HEK293 (cell line): ENCODE measurements at regions not wholly inside any gene's neighbourhood (a gene's known extent, or its start where the extent isn't known, plus 50 kb on each side); places are given as distances from the start of the nearest gene placed in this dataset.

Experiments used
- CTCF ChIA-PET: fragments of 350-600 bp; formaldehyde crosslinking; extraction: SDS; loops from one replicate; lab custom pipeline; 2021; ENCODE audit warnings: antibody characterized with exemption; lab: Yijun Ruan, JAX
- POLR2A ChIA-PET: fragments of 300-600 bp; formaldehyde crosslinking; extraction: SDS; loops from one replicate; lab custom pipeline; 2020; ENCODE audit warnings: antibody characterized with exemption, inconsistent platforms; lab: Yijun Ruan, JAX
- H3K27ac ChIP-seq: fragments of 200-500 bp; sonication (Bioruptor generic); 2 replicates; pipeline ENCODE4 v1.5.1; 2014; ENCODE audit warnings: low read depth, low read length, control low read depth, inconsistent platforms; ENCODE audit errors: extremely low read depth
- H3K36me3 ChIP-seq, 2 experiments: fragments of 200-500 bp in 1 of 2; sonication (Bioruptor generic) in 1 of 2; 1 replicate in 1 of 2; 2 replicates in 1 of 2; pipeline ENCODE4 v1.5.1; 2014 to 2017; ENCODE audit warnings: inconsistent platforms in 2 of 2, low read length in 2 of 2; ENCODE audit not compliant: control insufficient read depth in 2 of 2, insufficient read depth in 1 of 2
- H3K4me1 ChIP-seq: fragments of 200-500 bp; sonication (Bioruptor generic); 2 replicates; pipeline ENCODE4 v1.5.1; 2014; ENCODE audit warnings: mild to moderate bottlenecking, low read length, inconsistent platforms; ENCODE audit not compliant: control insufficient read depth, insufficient read depth
- H3K4me3 ChIP-seq: 2 replicates; pipeline ENCODE4 v1.5.1; 2011; ENCODE audit warnings: low read depth, mild to moderate bottlenecking, control low read depth, low read length, moderate library complexity
- H3K9me3 ChIP-seq: fragments of 200-500 bp; sonication (Bioruptor generic); 2 replicates; pipeline ENCODE4 v1.5.1; 2014; ENCODE audit warnings: low read depth, low read length, inconsistent platforms; ENCODE audit not compliant: control insufficient read depth, insufficient read depth
- EGR2 ChIP-seq: fragments of 450-650 bp; formaldehyde crosslinking; IDR thresholded peaks from 2 replicates; pipeline ENCODE4 v1.5.1; 2016; ENCODE audit warnings: low read depth, missing biosample characterization, missing genetic modification characterization
- FEZF1 ChIP-seq: fragments of 450-650 bp; formaldehyde crosslinking; IDR thresholded peaks from 2 replicates; pipeline ENCODE4 v1.5.1; 2016; ENCODE audit warnings: missing biosample characterization, missing genetic modification characterization
- HIC1 ChIP-seq: fragments of 450-650 bp; formaldehyde crosslinking; IDR thresholded peaks from 2 replicates; pipeline ENCODE4 v1.5.1; 2016; ENCODE audit warnings: missing biosample characterization, missing genetic modification characterization
- HOXA7 ChIP-seq: sonication (generic); formaldehyde crosslinking; IDR thresholded peaks from 2 replicates; pipeline ENCODE4 v1.8.1; 2022; ENCODE audit warnings: missing genetic modification reagents, borderline replicate concordance
- PRDM1 ChIP-seq: fragments of 450-650 bp; formaldehyde crosslinking; IDR thresholded peaks from 2 replicates; pipeline ENCODE4; 2016; ENCODE audit warnings: missing biosample characterization, missing genetic modification characterization
- SP2 ChIP-seq: fragments of 450-650 bp; formaldehyde crosslinking; IDR thresholded peaks from 2 replicates; pipeline ENCODE4 v1.5.1; 2016; ENCODE audit warnings: missing biosample characterization, missing genetic modification characterization
- ZFP3 ChIP-seq: fragments of 450-650 bp; formaldehyde crosslinking; IDR thresholded peaks from 2 replicates; pipeline ENCODE4 v1.5.1; 2016; ENCODE audit warnings: low read depth, missing biosample characterization, missing genetic modification characterization
- ZIC2 ChIP-seq: fragments of 450-650 bp; formaldehyde crosslinking; IDR thresholded peaks from 2 replicates; pipeline ENCODE4 v1.5.1; 2016; ENCODE audit warnings: missing biosample characterization, missing genetic modification characterization
- ZNF214 ChIP-seq: fragments of 450-650 bp; formaldehyde crosslinking; IDR thresholded peaks from 2 replicates; pipeline ENCODE4 v1.5.1; 2017; ENCODE audit warnings: missing biosample characterization, mild to moderate bottlenecking, missing genetic modification characterization, borderline replicate concordance
- ZNF23 ChIP-seq: fragments of 450-650 bp; formaldehyde crosslinking; IDR thresholded peaks from 2 replicates; pipeline ENCODE4 v1.5.1; 2016; ENCODE audit warnings: missing biosample characterization, missing genetic modification characterization, borderline replicate concordance
- ZNF248 ChIP-seq: fragments of 450-650 bp; formaldehyde crosslinking; IDR thresholded peaks from 2 replicates; pipeline ENCODE4 v1.5.1; 2017; ENCODE audit warnings: missing biosample characterization, missing genetic modification characterization
- ZNF266 ChIP-seq: fragments of 450-650 bp; formaldehyde crosslinking; IDR thresholded peaks from 2 replicates; pipeline ENCODE4 v1.5.1; 2016; ENCODE audit warnings: missing biosample characterization, missing genetic modification characterization, low read depth
- ZNF292 ChIP-seq: fragments of 450-650 bp; formaldehyde crosslinking; IDR thresholded peaks from 2 replicates; pipeline ENCODE4 v1.5.1; 2016; ENCODE audit warnings: low read depth, missing biosample characterization, missing genetic modification characterization, borderline replicate concordance
- ZNF302 ChIP-seq: fragments of 450-650 bp; formaldehyde crosslinking; IDR thresholded peaks from 2 replicates; pipeline ENCODE4 v1.5.1; 2016; ENCODE audit warnings: missing biosample characterization, missing genetic modification characterization, low read depth
- ZNF335 ChIP-seq: fragments of 450-650 bp; formaldehyde crosslinking; conservative IDR thresholded peaks from 2 replicates; pipeline ENCODE4 v1.5.1; 2016; ENCODE audit warnings: missing biosample characterization, missing genetic modification characterization
- ZNF423 ChIP-seq: fragments of 450-650 bp; formaldehyde crosslinking; IDR thresholded peaks from 2 replicates; pipeline ENCODE4 v1.5.1; 2016; ENCODE audit warnings: missing biosample characterization, missing genetic modification characterization
- ZNF514 ChIP-seq: fragments of 450-650 bp; formaldehyde crosslinking; IDR thresholded peaks from 2 replicates; pipeline ENCODE4 v1.5.1; 2016; ENCODE audit warnings: missing biosample characterization, missing genetic modification characterization
- ZNF544 ChIP-seq: fragments of 450-650 bp; formaldehyde crosslinking; IDR thresholded peaks from 2 replicates; pipeline ENCODE4 v1.5.0; 2017; ENCODE audit warnings: missing biosample characterization, missing genetic modification characterization
- ZNF658 ChIP-seq: fragments of 450-650 bp; formaldehyde crosslinking; IDR thresholded peaks from 2 replicates; pipeline ENCODE4; 2016; ENCODE audit warnings: missing biosample characterization, missing genetic modification characterization
- ZNF747 ChIP-seq: fragments of 450-650 bp; formaldehyde crosslinking; IDR thresholded peaks from 2 replicates; pipeline ENCODE4 v1.5.1; 2016; ENCODE audit warnings: missing biosample characterization, missing genetic modification characterization
- ZNF76 ChIP-seq: fragments of 450-650 bp; formaldehyde crosslinking; IDR thresholded peaks from 2 replicates; pipeline ENCODE4; 2016; ENCODE audit warnings: low read depth, missing biosample characterization, missing genetic modification characterization, borderline replicate concordance
- ZNF776 ChIP-seq: fragments of 450-650 bp; formaldehyde crosslinking; IDR thresholded peaks from 2 replicates; pipeline ENCODE4 v1.5.0; 2017; ENCODE audit warnings: missing biosample characterization, missing genetic modification characterization, borderline replicate concordance
- ZNF830 ChIP-seq: fragments of 450-650 bp; IDR thresholded peaks from 2 replicates; pipeline ENCODE4 v1.5.0; 2018; ENCODE audit warnings: missing biosample characterization, missing genetic modification characterization, low read depth, mild to moderate bottlenecking, moderate library complexity
- ZSCAN18 ChIP-seq: fragments of 450-650 bp; formaldehyde crosslinking; IDR thresholded peaks from 2 replicates; pipeline ENCODE4 v1.5.1; 2016; ENCODE audit warnings: missing biosample characterization, missing genetic modification characterization
- TF ChIP-seq, protein P1 (sequence below): fragments of 450-650 bp; formaldehyde crosslinking; IDR thresholded peaks from 2 replicates; pipeline ENCODE4 v1.5.1; 2017; ENCODE audit warnings: missing biosample characterization, missing genetic modification characterization
- TF ChIP-seq, protein P2 (sequence below): fragments of 450-650 bp; formaldehyde crosslinking; IDR thresholded peaks from 2 replicates; pipeline ENCODE4; 2016; ENCODE audit warnings: missing biosample characterization, missing genetic modification characterization
- TF ChIP-seq, protein P3 (sequence below): fragments of 450-650 bp; formaldehyde crosslinking; IDR thresholded peaks from 2 replicates; pipeline ENCODE4 v1.5.1; 2017; ENCODE audit warnings: missing biosample characterization, missing genetic modification characterization

DNA sequence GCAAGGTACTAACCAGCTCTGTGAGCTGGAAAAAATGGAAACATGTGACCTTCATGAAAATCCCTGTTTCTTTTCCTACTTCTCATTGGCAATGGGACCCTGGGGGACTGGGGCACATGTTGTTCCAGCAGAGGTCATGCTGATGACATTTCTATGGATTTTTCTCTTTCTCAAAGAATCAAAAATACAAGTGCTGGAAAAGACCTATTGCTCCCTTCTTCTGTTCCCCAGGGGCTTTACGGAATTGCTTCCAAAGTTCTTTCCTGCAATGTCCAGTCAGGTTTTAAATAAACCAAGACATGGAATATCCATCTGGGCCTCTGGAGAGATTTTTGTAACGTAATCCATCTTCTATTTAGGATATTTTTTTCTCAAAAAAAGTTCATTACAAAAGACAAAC, 1006.1 kb upstream of the CELF4 start (continued):
- TF ChIP-seq, protein P1, sequence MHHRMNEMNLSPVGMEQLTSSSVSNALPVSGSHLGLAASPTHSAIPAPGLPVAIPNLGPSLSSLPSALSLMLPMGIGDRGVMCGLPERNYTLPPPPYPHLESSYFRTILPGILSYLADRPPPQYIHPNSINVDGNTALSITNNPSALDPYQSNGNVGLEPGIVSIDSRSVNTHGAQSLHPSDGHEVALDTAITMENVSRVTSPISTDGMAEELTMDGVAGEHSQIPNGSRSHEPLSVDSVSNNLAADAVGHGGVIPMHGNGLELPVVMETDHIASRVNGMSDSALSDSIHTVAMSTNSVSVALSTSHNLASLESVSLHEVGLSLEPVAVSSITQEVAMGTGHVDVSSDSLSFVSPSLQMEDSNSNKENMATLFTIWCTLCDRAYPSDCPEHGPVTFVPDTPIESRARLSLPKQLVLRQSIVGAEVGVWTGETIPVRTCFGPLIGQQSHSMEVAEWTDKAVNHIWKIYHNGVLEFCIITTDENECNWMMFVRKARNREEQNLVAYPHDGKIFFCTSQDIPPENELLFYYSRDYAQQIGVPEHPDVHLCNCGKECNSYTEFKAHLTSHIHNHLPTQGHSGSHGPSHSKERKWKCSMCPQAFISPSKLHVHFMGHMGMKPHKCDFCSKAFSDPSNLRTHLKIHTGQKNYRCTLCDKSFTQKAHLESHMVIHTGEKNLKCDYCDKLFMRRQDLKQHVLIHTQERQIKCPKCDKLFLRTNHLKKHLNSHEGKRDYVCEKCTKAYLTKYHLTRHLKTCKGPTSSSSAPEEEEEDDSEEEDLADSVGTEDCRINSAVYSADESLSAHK, result no peak
- TF ChIP-seq, protein P2, sequence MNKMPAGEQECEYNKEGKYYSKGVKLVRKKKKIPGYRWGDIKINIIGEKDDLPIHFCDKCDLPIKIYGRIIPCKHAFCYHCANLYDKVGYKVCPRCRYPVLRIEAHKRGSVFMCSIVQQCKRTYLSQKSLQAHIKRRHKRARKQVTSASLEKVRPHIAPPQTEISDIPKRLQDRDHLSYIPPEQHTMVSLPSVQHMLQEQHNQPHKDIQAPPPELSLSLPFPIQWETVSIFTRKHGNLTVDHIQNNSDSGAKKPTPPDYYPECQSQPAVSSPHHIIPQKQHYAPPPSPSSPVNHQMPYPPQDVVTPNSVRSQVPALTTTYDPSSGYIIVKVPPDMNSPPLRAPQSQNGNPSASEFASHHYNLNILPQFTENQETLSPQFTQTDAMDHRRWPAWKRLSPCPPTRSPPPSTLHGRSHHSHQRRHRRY, result no peak
- TF ChIP-seq ZNF302 (tag by site-specific recombination), result no peak
- TF ChIP-seq ZNF514, result no peak
- no peak for TF ChIP-seq SP2
- TF ChIP-seq FEZF1 (tag by site-specific recombination), result no peak
- no peak for TF ChIP-seq HOXA7 (CRISPR knock-in tag)
- TF ChIP-seq ZNF214 (tag by site-specific recombination), result no peak
- no peak for TF ChIP-seq ZIC2 (tag by site-specific recombination)

DNA sequence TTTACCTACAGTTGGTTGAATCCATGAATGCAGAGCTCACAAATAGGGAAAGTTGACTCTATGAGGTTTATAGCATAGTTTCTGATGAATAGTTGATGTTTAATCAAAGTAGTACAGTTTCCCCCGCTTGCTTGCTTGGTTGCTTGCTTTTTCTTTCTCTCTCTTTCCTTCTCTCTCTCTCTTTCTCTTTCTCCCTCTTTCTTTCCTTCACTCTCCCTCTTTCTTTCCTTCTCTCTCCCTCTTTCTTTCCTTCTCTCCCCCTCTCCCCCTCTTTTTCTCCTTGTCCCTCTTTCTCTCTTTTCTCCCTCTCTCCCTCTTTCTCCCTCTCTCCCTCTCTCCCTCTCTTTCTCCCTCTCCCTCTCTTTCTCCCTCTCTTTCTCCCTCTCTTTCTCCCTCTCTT, 999.9 kb upstream of the CELF4 start:
- no peak overlapping the region for H3K27ac ChIP-seq
- H3K9me3 ChIP-seq, result no peaks in the 10 kb centered on the region
- POLR2A ChIA-PET, result no interaction called here
- no peaks in the 10 kb centered on the region for H3K4me1 ChIP-seq
- TF ChIP-seq PRDM1 (tag by site-specific recombination) (0 out of 2 replicates have a peak, but pooled peaks have one; percentile 33), ZNF776 (tag by site-specific recombination) (no peak)
- TF ChIP-seq, all 188 proteins: peak for 1
- H3K4me3 ChIP-seq, result no peak overlapping the region
- CTCF ChIA-PET, result no interaction called here
- no peaks in the 10 kb centered on the region for H3K36me3 ChIP-seq

DNA sequence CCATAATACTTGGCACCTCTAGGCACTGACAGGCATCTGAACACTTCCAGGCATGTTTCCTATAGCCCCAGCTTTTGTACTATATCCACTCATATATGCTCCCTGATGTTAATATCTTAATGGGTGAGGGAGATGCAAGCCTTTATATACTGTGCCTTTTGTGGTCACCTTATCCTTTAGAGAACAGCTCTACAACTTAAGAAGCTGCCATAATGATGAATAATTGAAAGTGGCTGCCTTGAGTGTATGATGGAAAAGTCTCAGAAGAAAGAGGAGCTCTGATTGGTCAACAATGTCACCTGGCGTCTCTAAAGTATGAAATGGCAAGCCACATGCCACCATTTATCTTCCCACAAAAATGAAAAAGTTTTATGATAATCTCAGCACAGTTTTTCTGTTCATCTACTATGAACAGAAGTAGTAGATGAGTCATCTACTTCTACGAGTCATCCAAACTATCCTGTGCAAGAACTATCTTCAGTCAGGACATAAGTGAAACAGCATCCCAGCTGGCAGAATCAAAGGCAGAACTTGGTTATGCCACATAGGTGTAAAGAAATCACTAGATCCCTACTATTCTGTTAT, 997.9 kb upstream of the CELF4 start:
- no peak overlapping the region for H3K4me3 ChIP-seq
- no peak for TF ChIP-seq ZNF776 (tag by site-specific recombination)
- TF ChIP-seq ZNF248 (tag by site-specific recombination), result no peak
- TF ChIP-seq, protein P3, sequence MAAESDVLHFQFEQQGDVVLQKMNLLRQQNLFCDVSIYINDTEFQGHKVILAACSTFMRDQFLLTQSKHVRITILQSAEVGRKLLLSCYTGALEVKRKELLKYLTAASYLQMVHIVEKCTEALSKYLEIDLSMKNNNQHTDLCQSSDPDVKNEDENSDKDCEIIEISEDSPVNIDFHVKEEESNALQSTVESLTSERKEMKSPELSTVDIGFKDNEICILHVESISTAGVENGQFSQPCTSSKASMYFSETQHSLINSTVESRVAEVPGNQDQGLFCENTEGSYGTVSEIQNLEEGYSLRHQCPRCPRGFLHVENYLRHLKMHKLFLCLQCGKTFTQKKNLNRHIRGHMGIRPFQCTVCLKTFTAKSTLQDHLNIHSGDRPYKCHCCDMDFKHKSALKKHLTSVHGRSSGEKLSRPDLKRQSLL (tag by site-specific recombination), result no peak
- no peak for TF ChIP-seq ZSCAN18 (tag by site-specific recombination)
- no peak for TF ChIP-seq ZNF747 (tag by site-specific recombination)
- no peak for TF ChIP-seq ZFP3 (tag by site-specific recombination)
- no peak for TF ChIP-seq ZNF292
- no peak for TF ChIP-seq ZNF544 (tag by site-specific recombination)
- TF ChIP-seq HIC1 (tag by site-specific recombination), result no peak
- TF ChIP-seq ZNF658 (tag by site-specific recombination), result no peak
- TF ChIP-seq ZNF830 (tag by site-specific recombination), result no peak
- no peak for TF ChIP-seq ZNF76
- no peak for TF ChIP-seq EGR2
- no peak for TF ChIP-seq ZNF423 (tag by site-specific recombination)
- no peak for TF ChIP-seq ZNF23 (tag by site-specific recombination)
- no peak for TF ChIP-seq ZNF266 (tag by site-specific recombination)
- TF ChIP-seq ZNF335 (tag by site-specific recombination), result no peak
- TF ChIP-seq, all 188 proteins: peak for 0
- H3K9me3 ChIP-seq, result no peaks in the 10 kb centered on the region
- no peaks in the 10 kb centered on the region for H3K4me1 ChIP-seq
- no peaks in the 10 kb centered on the region for H3K36me3 ChIP-seq
- CTCF ChIA-PET, result no interaction called here
- POLR2A ChIA-PET, result no interaction called here
- H3K27ac ChIP-seq, result no peak overlapping the region
